ENCODE measurements at regions not wholly inside any gene's neighbourhood (a gene's known extent, or its start where the extent isn't known, plus 50 kb on each side); places are given as distances from the start of the nearest gene placed in this dataset.
"Not testable (repeated sequence)": the region's sequence is repeated elsewhere in the genome, so short reads cannot be mapped to it uniquely, and the experiment has no call there.

GRCh38 chr2:111579500-111580134 is 304.4 kb downstream of the ANAPC1 start:
- not testable (repeated sequence) for DNase-seq (ENCODE audit: low spot score)

- DNase-seq (ENCODE audit: low spot score), result not testable (repeated sequence)
Measured at GRCh38 chr2:111580616-111581015, 303.4 kb downstream of the ANAPC1 start.

GRCh38 chr2:111582090-111582489 is 301.9 kb downstream of the ANAPC1 start:
- not testable (repeated sequence) for DNase-seq (ENCODE audit: low spot score)

DNA sequence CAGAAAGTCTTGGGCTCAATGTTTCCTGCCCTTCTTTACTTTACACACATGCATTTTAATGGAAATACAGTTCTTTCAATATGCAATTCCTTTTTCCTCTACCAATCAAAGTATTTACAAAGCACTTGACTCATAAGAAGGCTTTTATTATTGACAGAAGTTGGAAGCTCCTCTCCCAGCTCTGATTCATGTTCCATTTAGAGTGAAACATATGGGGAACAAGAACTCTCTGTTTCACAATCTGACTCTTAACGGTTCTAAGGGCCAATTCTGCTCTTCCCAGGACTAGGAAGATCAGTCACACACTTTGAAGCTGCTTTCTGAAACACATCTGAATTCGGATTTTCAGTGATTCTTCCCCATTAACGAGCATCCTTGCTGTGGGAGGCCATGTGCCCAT is 300.5 kb downstream of the ANAPC1 start:
- DNase-seq (ENCODE audit: low spot score), result not testable (repeated sequence)

GRCh38 chr2:111584540-111584939 is 299.5 kb downstream of the ANAPC1 start:
- not testable (repeated sequence) for DNase-seq (ENCODE audit: low spot score)

GRCh38 chr2:111584950-111585349 is 299.0 kb downstream of the ANAPC1 start:
- not testable (repeated sequence) for DNase-seq (ENCODE audit: low spot score)

DNA sequence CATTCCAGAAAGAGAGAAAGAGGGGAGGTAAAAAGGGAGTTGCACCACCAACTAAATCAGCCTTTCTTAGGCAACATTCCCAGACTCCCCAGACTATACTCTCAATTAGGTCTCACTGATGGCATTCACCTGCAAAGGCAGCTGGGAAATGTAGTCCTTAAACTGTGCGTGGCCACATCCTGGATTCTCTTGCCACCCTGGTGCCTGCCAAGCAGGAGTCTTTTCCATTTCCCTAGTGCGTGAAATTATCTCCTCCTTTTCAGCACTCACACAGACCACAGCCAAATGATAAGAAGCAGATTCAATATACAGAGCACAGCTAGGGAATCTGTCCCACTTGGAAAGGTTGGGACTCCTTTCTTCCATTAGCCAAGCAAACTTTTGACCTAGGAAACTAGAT is 298.0 kb downstream of the ANAPC1 start:
- DNase-seq (ENCODE audit: low spot score), result not testable (repeated sequence)

- not testable (repeated sequence) for DNase-seq (ENCODE audit: low spot score)
Measured at GRCh38 chr2:111595072-111595471, 288.9 kb downstream of the ANAPC1 start.

DNA sequence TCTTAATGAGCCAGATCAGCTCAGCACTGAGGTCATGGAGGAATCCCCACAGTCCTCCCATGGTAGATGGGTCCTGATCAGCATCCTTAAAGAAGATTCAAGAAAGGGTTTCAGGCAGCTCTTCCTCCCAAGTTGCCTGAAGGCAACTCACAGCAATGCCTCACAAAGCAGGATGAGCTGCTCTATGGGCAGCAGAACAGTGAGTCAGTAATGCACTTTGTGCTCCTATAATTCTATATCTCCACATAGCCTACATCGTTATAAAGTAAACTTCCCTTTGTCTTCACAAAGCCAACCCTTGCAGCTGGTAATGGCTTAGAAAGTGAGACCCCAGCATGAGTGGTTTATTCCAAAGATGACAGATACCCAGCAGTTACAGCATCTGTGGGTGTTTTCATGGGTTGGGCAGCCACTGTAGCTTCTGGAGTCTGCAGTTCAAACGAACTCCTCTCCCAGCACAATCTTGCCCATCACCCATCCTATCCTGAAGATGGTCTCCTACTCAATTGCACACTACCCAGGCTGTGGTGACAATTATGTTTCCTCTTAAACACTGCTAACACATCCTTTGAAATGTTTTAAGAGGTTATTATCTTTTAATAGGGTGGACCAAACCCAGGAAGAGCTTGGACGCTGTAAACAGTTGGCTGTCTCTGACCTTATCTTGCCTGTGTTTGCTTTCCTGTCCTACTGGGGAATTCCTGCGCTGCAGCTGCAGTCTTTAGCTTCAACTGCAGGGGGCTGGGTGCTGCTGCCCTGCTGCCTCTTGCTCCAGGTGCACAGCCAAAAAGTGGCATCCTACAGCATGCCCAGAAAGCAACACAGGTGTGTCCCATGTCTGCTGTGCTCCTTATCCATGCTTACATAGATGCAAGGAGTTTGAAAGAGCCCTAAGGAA is 286.9 kb downstream of the ANAPC1 start:
- not testable (repeated sequence) for DNase-seq (ENCODE audit: low spot score)

GRCh38 chr2:111598944-111599343 is 285.0 kb downstream of the ANAPC1 start:
- DNase-seq (ENCODE audit: low spot score), result not testable (repeated sequence)

GRCh38 chr2:111602259-111602658 is 281.7 kb downstream of the ANAPC1 start:
- not testable (repeated sequence) for DNase-seq (ENCODE audit: low spot score)

DNA sequence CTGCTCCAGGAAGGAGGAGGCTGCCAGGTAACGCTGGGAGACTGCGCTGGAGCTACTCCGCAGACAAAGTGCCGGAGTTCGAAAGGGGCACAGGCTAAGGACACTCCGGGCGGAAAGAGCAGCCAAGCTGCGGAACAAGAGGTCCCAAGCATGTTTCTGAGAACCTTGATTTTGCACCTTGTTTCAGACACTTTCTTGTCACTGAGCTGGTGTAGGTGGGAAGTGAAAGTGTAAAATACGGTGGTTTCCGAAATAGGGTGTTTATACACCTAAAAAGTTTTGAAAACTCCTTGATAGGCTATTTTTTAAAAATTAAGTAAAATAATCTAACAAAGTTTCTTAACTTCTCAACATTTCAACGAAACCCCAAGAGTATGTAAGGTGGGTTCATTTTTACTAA is 278.2 kb downstream of the ANAPC1 start:
- not testable (repeated sequence) for DNase-seq (ENCODE audit: low spot score)

DNA sequence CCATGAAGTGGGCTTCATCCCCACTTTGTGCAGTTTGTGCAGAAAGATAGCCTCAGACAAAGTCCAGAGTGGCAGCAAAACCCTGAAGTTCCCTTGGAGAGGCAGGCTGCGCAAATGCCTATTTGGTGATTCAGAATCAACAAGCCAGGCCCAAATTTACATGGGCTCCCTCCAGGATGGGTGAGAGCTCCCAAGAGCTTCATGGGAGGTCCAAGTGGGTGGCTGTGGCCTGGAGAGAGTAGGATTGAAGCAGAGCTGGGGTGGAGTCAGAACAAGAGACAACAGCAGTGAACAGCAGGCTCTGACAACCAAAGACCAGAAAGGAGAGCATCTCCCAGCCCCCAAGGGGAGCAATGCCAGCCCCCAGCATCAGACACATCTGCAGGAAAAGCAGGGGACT is 277.4 kb downstream of the ANAPC1 start:
- not testable (repeated sequence) for DNase-seq (ENCODE audit: low spot score)

- DNase-seq (ENCODE audit: low spot score), result not testable (repeated sequence)
Measured at GRCh38 chr2:111609146-111609844, 274.7 kb downstream of the ANAPC1 start.

- not testable (repeated sequence) for DNase-seq (ENCODE audit: low spot score)
Measured at GRCh38 chr2:111610035-111610434, 274.0 kb downstream of the ANAPC1 start.

DNA sequence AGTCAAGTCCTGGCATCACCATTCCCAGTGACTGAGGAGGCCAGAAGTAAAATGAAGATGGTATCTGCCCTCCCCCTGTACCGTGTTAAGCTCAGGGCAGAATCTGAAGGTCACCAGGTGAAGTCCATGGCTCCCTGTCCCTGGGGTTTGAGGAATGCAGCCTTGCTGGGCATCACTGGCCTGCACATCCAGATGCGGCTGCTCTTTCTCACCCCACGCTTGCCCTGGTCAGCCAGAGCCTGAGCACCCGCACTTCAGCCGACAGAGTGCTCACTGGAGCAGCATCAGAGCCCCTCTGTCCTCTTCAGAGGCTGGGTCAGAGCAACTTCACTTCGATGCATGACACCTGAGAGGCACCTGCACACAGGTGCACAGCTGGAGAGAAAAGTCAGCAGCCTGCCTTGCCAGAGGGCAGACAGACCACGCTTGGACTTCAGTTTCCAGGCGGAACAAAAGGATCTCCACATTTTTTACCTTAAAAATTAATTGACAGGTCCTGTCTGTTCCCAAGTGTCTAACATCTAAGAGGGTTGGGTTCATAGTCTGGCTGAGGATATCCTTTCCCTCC is 267.3 kb downstream of the ANAPC1 start:
- no peak for DNase-seq (ENCODE audit: low spot score)

DNA sequence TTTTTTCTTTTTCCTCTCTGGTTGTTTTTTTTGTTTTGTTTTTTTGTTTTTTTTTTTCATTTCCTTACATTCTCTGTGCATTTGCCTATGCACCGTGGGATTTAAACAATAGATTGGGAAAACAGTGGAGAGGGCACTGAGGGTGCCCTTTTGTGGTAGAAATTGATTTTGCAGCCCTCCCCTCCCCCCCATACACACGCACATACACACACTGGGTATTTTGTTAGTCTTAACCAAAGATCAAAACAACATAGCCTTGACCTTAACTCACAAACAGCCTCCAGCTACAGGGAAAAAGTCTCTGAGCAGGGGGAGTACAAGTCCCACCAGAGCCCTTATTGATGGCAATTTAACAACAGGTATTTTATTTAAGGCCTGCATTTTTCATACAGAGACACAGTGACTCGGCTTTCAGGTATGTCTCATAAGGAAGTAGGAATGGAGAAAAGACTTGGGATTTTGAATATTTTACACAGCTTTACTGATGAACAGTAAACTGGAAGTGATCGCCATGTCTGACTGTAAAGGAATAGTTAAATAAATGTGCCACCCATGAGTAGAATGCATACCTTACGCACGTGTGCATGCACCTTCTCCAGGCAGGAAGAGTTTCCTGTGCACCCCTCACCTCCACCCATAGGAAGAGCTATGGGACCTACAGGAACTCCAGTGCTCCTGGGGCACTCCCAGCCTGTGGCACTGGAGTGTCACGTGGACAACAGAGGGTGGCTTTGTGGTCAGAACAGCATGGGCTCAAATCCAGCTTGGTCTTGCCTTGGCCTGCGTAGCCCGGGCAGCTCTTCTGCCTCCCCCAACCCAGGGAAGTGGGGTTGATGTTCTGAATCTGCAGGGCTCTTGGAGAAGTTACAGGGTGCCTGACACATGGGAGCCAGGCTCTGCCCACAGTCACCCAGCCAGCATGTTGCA is 266.4 kb downstream of the ANAPC1 start:
- DNase-seq (ENCODE audit: low spot score), result no peak

DNA sequence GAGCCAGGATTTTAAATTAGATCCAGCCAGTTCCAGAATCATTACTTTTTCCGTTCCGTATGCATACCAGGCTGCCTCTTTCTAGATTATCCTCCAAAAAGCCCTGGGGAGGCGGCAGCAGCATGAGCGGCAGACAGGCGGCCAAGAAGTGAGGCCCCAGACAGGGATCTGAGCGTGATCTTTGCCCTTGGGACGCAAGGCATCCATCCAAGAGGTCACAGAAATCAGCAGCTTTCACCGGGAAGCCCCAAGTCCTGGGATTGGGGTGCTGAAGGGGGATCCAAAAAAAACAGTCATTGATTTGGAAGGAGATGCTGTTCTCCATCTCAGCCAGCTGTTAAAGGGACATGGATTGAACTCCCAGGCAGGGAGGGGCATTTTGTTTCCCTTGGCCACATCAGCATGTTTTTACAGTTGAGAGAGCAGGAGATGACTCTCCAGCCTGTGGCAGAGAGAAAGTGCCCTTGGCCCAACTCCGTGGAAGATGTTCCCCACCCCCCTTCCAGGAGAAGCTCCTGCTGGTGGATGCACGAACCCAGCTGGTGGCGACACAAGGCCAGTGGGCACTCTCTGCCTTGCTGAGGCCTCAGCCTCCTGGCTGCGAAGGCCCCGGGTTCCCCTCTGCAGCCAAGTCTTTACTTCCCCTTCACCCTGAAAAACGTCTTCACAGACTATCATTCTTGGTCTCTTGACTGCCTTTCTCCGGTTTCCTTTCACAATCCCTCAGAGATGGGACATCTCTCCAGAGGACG is 265.6 kb downstream of the ANAPC1 start:
- no peak for DNase-seq (ENCODE audit: low spot score)

- no peak for DNase-seq (ENCODE audit: low spot score)
Measured at GRCh38 chr2:111618978-111619902, 264.8 kb downstream of the ANAPC1 start.

All from CD4-positive, alpha-beta T cell treated with Interleukin-2 at 100 ng/mL for 4 hours (primary cell).